Gastroesophageal sphincter (tissue), 3 donors: ENCODE measurements at regions not wholly inside any gene's neighbourhood (a gene's known extent, or its start where the extent isn't known, plus 50 kb on each side); places are given as distances from the start of the nearest gene placed in this dataset.

Experiments used
- POLR2A ChIP-seq, 2 donors: fragments of 450-650 bp; IDR thresholded peaks; one replicate each; pipeline ENCODE4 v1.6.1; 2017; ENCODE audit warnings: antibody characterized with exemption in 2 of 2, mild to moderate bottlenecking in 2 of 2, moderate library complexity in 1 of 2
- TF ChIP-seq, protein P1 (sequence below), 4 experiments: fragments of 200-600 bp in 2 of 4; fragments of 450-650 bp in 2 of 4; sonication (generic) in 1 of 4; IDR thresholded peaks; one replicate each; pipeline ENCODE4 v1.5.1; 2017 to 2019; ENCODE audit warnings: antibody characterized with exemption in 4 of 4, mild to moderate bottlenecking in 2 of 4, moderate library complexity in 2 of 4

GRCh38 chr19:28437390-28438346 lies 775.3 kb downstream of the UQCRFS1 start:
- TF ChIP-seq, protein P1, sequence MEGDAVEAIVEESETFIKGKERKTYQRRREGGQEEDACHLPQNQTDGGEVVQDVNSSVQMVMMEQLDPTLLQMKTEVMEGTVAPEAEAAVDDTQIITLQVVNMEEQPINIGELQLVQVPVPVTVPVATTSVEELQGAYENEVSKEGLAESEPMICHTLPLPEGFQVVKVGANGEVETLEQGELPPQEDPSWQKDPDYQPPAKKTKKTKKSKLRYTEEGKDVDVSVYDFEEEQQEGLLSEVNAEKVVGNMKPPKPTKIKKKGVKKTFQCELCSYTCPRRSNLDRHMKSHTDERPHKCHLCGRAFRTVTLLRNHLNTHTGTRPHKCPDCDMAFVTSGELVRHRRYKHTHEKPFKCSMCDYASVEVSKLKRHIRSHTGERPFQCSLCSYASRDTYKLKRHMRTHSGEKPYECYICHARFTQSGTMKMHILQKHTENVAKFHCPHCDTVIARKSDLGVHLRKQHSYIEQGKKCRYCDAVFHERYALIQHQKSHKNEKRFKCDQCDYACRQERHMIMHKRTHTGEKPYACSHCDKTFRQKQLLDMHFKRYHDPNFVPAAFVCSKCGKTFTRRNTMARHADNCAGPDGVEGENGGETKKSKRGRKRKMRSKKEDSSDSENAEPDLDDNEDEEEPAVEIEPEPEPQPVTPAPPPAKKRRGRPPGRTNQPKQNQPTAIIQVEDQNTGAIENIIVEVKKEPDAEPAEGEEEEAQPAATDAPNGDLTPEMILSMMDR (IDR thresholded peaks at IDR 0.05) = no peak
- no peak for TF ChIP-seq POLR2A (IDR thresholded peaks at IDR 0.05)
